ENCODE measurements at regions not wholly inside any gene's neighbourhood (a gene's known extent, or its start where the extent isn't known, plus 50 kb on each side); places are given as distances from the start of the nearest gene placed in this dataset.

- no peak for DNase-seq
- H3K9me3 ChIP-seq: no peaks in the 10 kb centered on the region
- H3K36me3 ChIP-seq: no peaks in the 10 kb centered on the region
- TF ChIP-seq POLR2A (IDR thresholded peaks at IDR 0.05): no peak
- TF ChIP-seq CTCF (IDR thresholded peaks at IDR 0.05): no peak
- TF ChIP-seq POLR2AphosphoS5 (IDR thresholded peaks at IDR 0.05): no peak
- TF ChIP-seq EP300 (IDR thresholded peaks at IDR 0.05): no peak
- WGBS, 2 donors: 82 to 86% methylated on average over 19 of the region's 19 CpGs
- no peaks in the 10 kb centered on the region for H3K4me1 ChIP-seq
- intact Hi-C loops (cut with DNase I): no loop called here
- no peak overlapping the region for H3K27ac ChIP-seq
- H3K27me3 ChIP-seq: no peaks in the 10 kb centered on the region
- no peak overlapping the region for H3K4me3 ChIP-seq
Measured at GRCh38 chr18:71471963-71472725, 1072.0 kb downstream of the CBLN2 start.

GRCh38 chr18:71456206-71456605 is 1087.9 kb downstream of the CBLN2 start:
- intact Hi-C loops (cut with DNase I): no loop called here
- H3K4me3 ChIP-seq: no peak overlapping the region
- no peaks in the 10 kb centered on the region for H3K36me3 ChIP-seq
- H3K9me3 ChIP-seq: no peaks in the 10 kb centered on the region
- no peaks in the 10 kb centered on the region for H3K4me1 ChIP-seq
- no peak for TF ChIP-seq CTCF (IDR thresholded peaks at IDR 0.05)
- no peak for TF ChIP-seq EP300 (IDR thresholded peaks at IDR 0.05)
- TF ChIP-seq POLR2A (IDR thresholded peaks at IDR 0.05): no peak
- no peak for TF ChIP-seq POLR2AphosphoS5 (IDR thresholded peaks at IDR 0.05)
- WGBS, 2 donors: 72 to 77% methylated on average over 3 of the region's 3 CpGs
- H3K27me3 ChIP-seq: no peaks in the 10 kb centered on the region
- H3K27ac ChIP-seq: no peak overlapping the region
- no peak for DNase-seq

- Histone ChIP-seq H3K9me3 (no peaks in the 10 kb centered on the region), H3K36me3 (no peaks in the 10 kb centered on the region), H3K4me1 (no peaks in the 10 kb centered on the region), H3K27me3 (no peaks in the 10 kb centered on the region), H3K4me3 (no peak overlapping the region), H3K27ac (no peak overlapping the region)
- DNase-seq: no peak
- WGBS, 2 donors: 87 to 90% methylated on average over 3 of the region's 3 CpGs
- TF ChIP-seq POLR2A (IDR thresholded peaks at IDR 0.05): no peak
- no peak for TF ChIP-seq POLR2AphosphoS5 (IDR thresholded peaks at IDR 0.05)
- no peak for TF ChIP-seq CTCF (IDR thresholded peaks at IDR 0.05)
- no peak for TF ChIP-seq EP300 (IDR thresholded peaks at IDR 0.05)
- intact Hi-C loops (cut with DNase I): no loop called here
Measured at GRCh38 chr18:71450257-71450656, 1093.9 kb downstream of the CBLN2 start.

- H3K4me3 ChIP-seq: no peak overlapping the region
- H3K27me3 ChIP-seq: no peaks in the 10 kb centered on the region
- no peak for DNase-seq
- intact Hi-C loops (cut with DNase I): no loop called here
- no peak overlapping the region for H3K27ac ChIP-seq
- TF ChIP-seq POLR2A (IDR thresholded peaks at IDR 0.05) (no peak), EP300 (IDR thresholded peaks at IDR 0.05) (no peak), POLR2AphosphoS5 (IDR thresholded peaks at IDR 0.05) (no peak), CTCF (IDR thresholded peaks at IDR 0.05) (no peak)
- no peaks in the 10 kb centered on the region for H3K9me3 ChIP-seq
- WGBS, 2 donors: 57 to 61% methylated on average over 3 of the region's 3 CpGs
- no peaks in the 10 kb centered on the region for H3K4me1 ChIP-seq
- no peaks in the 10 kb centered on the region for H3K36me3 ChIP-seq
Measured at GRCh38 chr18:71443706-71444480, 1100.2 kb downstream of the CBLN2 start.
